AG09319 (cell line): ENCODE measurements at regions not wholly inside any gene's neighbourhood (a gene's known extent, or its start where the extent isn't known, plus 50 kb on each side); places are given as distances from the start of the nearest gene placed in this dataset.
A peak's percentile ranks its signal among the peaks of the same experiment; 100 is the strongest.

Experiments used
- DNase-seq: peaks from one replicate; pipeline ENCODE4 v3.0.0-alpha.2; 2010; ENCODE audit warnings: low read depth; ENCODE audit errors: extremely low read depth
- CTCF ChIP-seq: IDR thresholded peaks from 2 replicates; pipeline ENCODE4 v1.5.1; 2011; ENCODE audit warnings: low read depth, mild to moderate bottlenecking, inconsistent platforms, low read length, moderate library complexity

GRCh38 chr6:137707038-137707589 is 159.9 kb upstream of the TNFAIP3 start:
- DNase-seq = no peak

GRCh38 chr6:137707590-137708360 is 159.3 kb upstream of the TNFAIP3 start:
- peak; percentile 59 for DNase-seq
- peak; percentile 63 for TF ChIP-seq CTCF

More at GRCh38 chr6:137707038-137707589, 159.9 kb upstream of the TNFAIP3 start:
- TF ChIP-seq CTCF = no peak

- no peak for DNase-seq
- no peak for TF ChIP-seq CTCF
Observed at GRCh38 chr6:137708481-137708880, 158.6 kb upstream of the TNFAIP3 start.

DNA sequence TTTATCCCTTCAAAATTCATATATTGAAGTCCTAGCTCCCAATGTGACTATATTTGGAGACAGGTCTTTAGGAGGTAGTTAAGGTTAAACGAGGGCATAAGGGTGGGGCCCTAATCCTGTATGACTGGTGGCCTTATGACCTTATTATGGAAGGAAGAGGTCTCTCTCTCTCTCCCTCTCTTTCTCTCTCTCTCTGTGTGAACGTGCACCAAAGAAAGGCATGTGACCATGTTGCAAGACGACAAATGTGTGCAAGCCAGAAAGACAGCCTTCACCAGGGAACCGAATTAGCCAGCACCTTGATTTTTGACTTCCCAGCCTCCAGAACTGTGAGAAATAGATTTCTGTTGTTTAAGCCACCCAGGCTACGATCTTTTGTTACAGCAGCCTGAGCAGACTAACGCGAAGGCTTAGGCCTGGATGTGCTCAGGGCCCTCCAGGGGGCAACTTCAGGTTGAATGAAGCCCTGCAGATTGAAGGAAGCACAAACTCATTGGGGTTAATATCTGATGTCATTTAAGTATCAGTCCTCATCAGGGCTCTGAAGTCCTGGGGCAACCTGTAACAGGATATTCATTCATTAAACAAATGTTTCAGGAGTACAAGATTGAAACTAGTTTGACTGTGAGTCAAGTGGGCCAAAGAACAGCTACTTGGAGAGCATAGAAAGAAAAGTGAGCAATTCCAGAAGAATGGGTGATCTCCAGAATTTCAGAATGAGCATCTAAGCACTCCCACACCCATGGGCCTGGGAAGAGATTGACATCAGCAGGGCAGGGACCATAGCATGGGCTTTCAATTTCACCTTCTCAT is 157.4 kb upstream of the TNFAIP3 start:
- no peak; the same call in 1 of the 2 replicates for TF ChIP-seq CTCF
- DNase-seq = no peak

DNA sequence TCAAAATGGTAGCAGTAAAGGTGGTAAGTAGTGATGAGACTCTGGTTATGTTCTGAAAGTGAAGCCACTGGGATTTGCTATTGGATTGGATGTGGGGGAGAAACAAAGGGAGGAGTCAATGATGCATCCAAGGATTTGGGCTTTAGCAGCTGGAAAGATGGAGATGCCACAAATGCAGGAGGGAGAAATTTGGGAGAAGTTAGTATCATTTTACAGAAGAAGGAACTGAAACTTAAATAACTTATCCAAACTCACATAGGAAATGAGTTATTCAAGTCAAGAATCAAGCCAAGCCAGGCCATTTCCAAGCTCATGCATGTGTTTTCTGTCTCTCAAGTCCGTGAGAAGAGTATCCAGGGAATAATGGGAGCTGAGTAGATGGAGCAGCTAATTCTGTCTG is 155.1 kb upstream of the TNFAIP3 start:
- TF ChIP-seq CTCF = no peak
- no peak for DNase-seq

- DNase-seq = no peak
- TF ChIP-seq CTCF = no peak
Observed at GRCh38 chr6:137712587-137712986, 154.5 kb upstream of the TNFAIP3 start.

- no peak for DNase-seq
- no peak for TF ChIP-seq CTCF
Observed at GRCh38 chr6:137715589-137716045, 151.4 kb upstream of the TNFAIP3 start.
